GM12878 (cell line): ENCODE measurements at regions not wholly inside any gene's neighbourhood (a gene's known extent, or its start where the extent isn't known, plus 50 kb on each side); places are given as distances from the start of the nearest gene placed in this dataset.

ENCODE experiments used
- ATAC-seq: fragments of 200-7000 bp; cut with Tn5 transposase; 3 replicates; pipeline ENCODE4 v1.9.1; 2020; ENCODE audit warnings: mild to moderate bottlenecking, moderate library complexity
- BruUV-seq: library from RNA; stranded (reverse); fragments of 400-500 nt; replicated peaks from 2 replicates; lab custom pipeline; 2021; lab: Mats Ljungman, UMichigan
- CTCF ChIA-PET: fragments of 300-600 bp; sonication (Branson Sonifier 250); formaldehyde crosslinking; extraction: SDS; loops from one replicate; lab custom pipeline; 2021; ENCODE audit warnings: inconsistent platforms; lab: Yijun Ruan, JAX
- POLR2A ChIA-PET: fragments of 350-600 bp; formaldehyde crosslinking; extraction: SDS; loops from one replicate; lab custom pipeline; 2021; ENCODE audit warnings: inconsistent platforms; lab: Charles Lee
- RAD21 ChIA-PET: fragments of 300-600 bp; sonication (Branson Sonifier 250); formaldehyde crosslinking; loops from one replicate; lab custom pipeline; 2023; ENCODE audit warnings: antibody characterized with exemption; ENCODE audit not compliant: unreplicated experiment; lab: Charles Lee
- SMC1A ChIA-PET: fragments of 300-600 bp; sonication (Branson Sonifier 250); formaldehyde crosslinking; loops from one replicate; lab custom pipeline; 2023; ENCODE audit not compliant: unreplicated experiment, uncharacterized antibody; lab: Charles Lee
- DNase-seq: peaks from one replicate; pipeline ENCODE4 v3.0.0-alpha.2; 2011; ENCODE audit warnings: low read depth, low spot score
- FAIRE-seq: peaks from 3 replicates; lab custom pipeline; 2011; peaks lifted over from hg19 to GRCh38; lab: Jason Lieb, UNC
- H2AFZ ChIP-seq: 2 replicates; pipeline ENCODE4 v1.6.0; 2011; ENCODE audit warnings: low read depth, low read length, control low read depth; ENCODE audit not compliant: control insufficient read depth
- H3K27ac ChIP-seq: 2 replicates; pipeline ENCODE4 v1.5.1; 2011; ENCODE audit warnings: control low read depth; ENCODE audit not compliant: control insufficient read depth, insufficient read depth
- H3K27me3 ChIP-seq, 2 experiments: replicated peaks in 1 of 2; 2 replicates each; pipeline versions ENCODE4 v1.6.0 to v1.6.1; 2011; ENCODE audit warnings: low read length in 1 of 2; ENCODE audit not compliant: control insufficient read depth in 2 of 2, insufficient read depth in 2 of 2
- H3K36me3 ChIP-seq, 2 experiments: 2 replicates each; pipeline ENCODE4 v1.5.1; 2011; ENCODE audit warnings: low read length in 1 of 2; ENCODE audit not compliant: control insufficient read depth in 2 of 2, insufficient read depth in 2 of 2
- H3K4me1 ChIP-seq: 2 replicates; pipeline ENCODE4 v1.6.1; 2011; ENCODE audit warnings: mild to moderate bottlenecking, low read length, moderate library complexity, mixed read lengths; ENCODE audit not compliant: control insufficient read depth, insufficient read depth
- H3K4me2 ChIP-seq: 2 replicates; pipeline ENCODE4 v1.6.0; 2011; ENCODE audit warnings: control low read depth; ENCODE audit not compliant: control insufficient read depth, insufficient read depth
- H3K4me3 ChIP-seq: fragments of 200-600 bp; sonication (generic); 2 replicates; pipeline ENCODE4 v1.5.1; 2016
- H3K79me2 ChIP-seq: 2 replicates; pipeline ENCODE4 v1.6.0; 2011; ENCODE audit warnings: low read length; ENCODE audit not compliant: control insufficient read depth, insufficient read depth
- H3K9ac ChIP-seq: 2 replicates; pipeline ENCODE4 v1.8.0; 2011; ENCODE audit warnings: low read length, control low read depth, mixed read lengths; ENCODE audit not compliant: control insufficient read depth, insufficient read depth
- H3K9me3 ChIP-seq: replicated peaks from 3 replicates; pipeline ENCODE4 v1.5.1; 2011; ENCODE audit warnings: mild to moderate bottlenecking, low read length; ENCODE audit not compliant: control insufficient read depth, insufficient read depth
- H4K20me1 ChIP-seq: 2 replicates; pipeline ENCODE4 v1.6.0; 2011; ENCODE audit not compliant: control insufficient read depth, insufficient read depth
- ASH2L ChIP-seq: fragments of 300-600, 200-600 bp; sonication (generic); IDR thresholded peaks from 2 replicates; pipeline ENCODE4 v1.6.1; 2017; ENCODE audit warnings: low read depth, mild to moderate bottlenecking, borderline replicate concordance
- CBX5 ChIP-seq: sonication (generic); IDR thresholded peaks from 2 replicates; pipeline ENCODE4 v1.6.1; 2016; ENCODE audit warnings: low read depth, moderate library complexity, mild to moderate bottlenecking, inconsistent platforms
- CHD1 ChIP-seq: IDR thresholded peaks from 2 replicates; pipeline ENCODE4 v1.6.1; 2012; ENCODE audit warnings: low read depth, low read length, improper control_type of control experiment
- EGR1 ChIP-seq, 2 experiments: IDR thresholded peaks; 1 replicate in 1 of 2; 2 replicates in 1 of 2; pipeline ENCODE4 v1.6.1; 2011 to 2012; ENCODE audit warnings: low read depth in 2 of 2, low read length in 2 of 2, borderline replicate concordance in 1 of 2, mild to moderate bottlenecking in 1 of 2, moderate library complexity in 1 of 2
- NFYA ChIP-seq: IDR thresholded peaks from 2 replicates; pipeline ENCODE4 v1.6.1; 2011; ENCODE audit warnings: low read depth, mild to moderate bottlenecking, low read length, improper control_type of control experiment, borderline replicate concordance
- RAD21 ChIP-seq: IDR thresholded peaks from 2 replicates; pipeline ENCODE4 v1.6.1; 2011; ENCODE audit warnings: mild to moderate bottlenecking, low read depth, low read length, moderate library complexity; ENCODE audit not compliant: insufficient read depth
- RELA ChIP-seq: fragments of 450-650 bp; IDR thresholded peaks from 2 replicates; pipeline ENCODE4 v1.8.0; 2014; ENCODE audit warnings: borderline replicate concordance; ENCODE audit not compliant: partially characterized antibody
- RFX5 ChIP-seq: IDR thresholded peaks from 2 replicates; pipeline ENCODE4 v1.6.1; 2011; ENCODE audit warnings: low read depth, low read length, improper control_type of control experiment
- SMAD5 ChIP-seq: IDR thresholded peaks from 2 replicates; pipeline ENCODE4 v1.6.1; 2016; ENCODE audit warnings: antibody characterized with exemption, low read depth
- ZNF217 ChIP-seq: fragments of 450-650 bp; IDR thresholded peaks from 2 replicates; pipeline ENCODE4 v1.6.1; 2017; ENCODE audit warnings: antibody characterized with exemption, mild to moderate bottlenecking
- ZNF622 ChIP-seq: fragments of 450-650 bp; IDR thresholded peaks from 2 replicates; pipeline ENCODE4 v1.6.1; 2017; ENCODE audit warnings: mild to moderate bottlenecking, inconsistent platforms
- WGBS: methylation state at CpG from one replicate; pipeline ENCODE4 v1.1.6; 2016; ENCODE audit warnings: low lambda C conversion rate; ENCODE audit not compliant: insufficient replicate concordance, insufficient coverage; ENCODE audit errors: missing lambda C conversion rate; 5-methylcytosine and 5-hydroxymethylcytosine counted together
- in situ Hi-C: fragments of 300-500 bp; cut with MboI; formaldehyde crosslinking; loops from 9 replicates; pipeline ENCODE4 v1.14.3; 2018; ENCODE audit warnings: mixed read lengths
- intact Hi-C: fragments of 100-400 bp; cut with micrococcal nuclease; formaldehyde crosslinking; loops from one replicate; pipeline ENCODE4 v1.14.2; 2022; ENCODE audit not compliant: unreplicated experiment
- TF ChIP-seq, protein P1 (sequence below): fragments of 450-650 bp; IDR thresholded peaks from 2 replicates; pipeline ENCODE4 v1.6.1; 2016; ENCODE audit warnings: mild to moderate bottlenecking
- TF ChIP-seq, protein P2 (sequence below): fragments of 450-650 bp; formaldehyde crosslinking; IDR thresholded peaks from 2 replicates; pipeline ENCODE4 v1.4.0; 2020; ENCODE audit warnings: mild to moderate bottlenecking, moderate library complexity
- TF ChIP-seq, protein P3 (sequence below): fragments of 450-650 bp; IDR thresholded peaks from 2 replicates; pipeline ENCODE4 v1.6.1; 2018; ENCODE audit warnings: borderline replicate concordance, mild to moderate bottlenecking; ENCODE audit not compliant: partially characterized antibody
- TF ChIP-seq, protein P4 (sequence below): fragments of 450-650 bp; IDR thresholded peaks from 2 replicates; pipeline ENCODE4 v1.6.1; 2017; ENCODE audit warnings: mild to moderate bottlenecking, low read depth, inconsistent platforms; ENCODE audit not compliant: poor library complexity, severe bottlenecking

DNA sequence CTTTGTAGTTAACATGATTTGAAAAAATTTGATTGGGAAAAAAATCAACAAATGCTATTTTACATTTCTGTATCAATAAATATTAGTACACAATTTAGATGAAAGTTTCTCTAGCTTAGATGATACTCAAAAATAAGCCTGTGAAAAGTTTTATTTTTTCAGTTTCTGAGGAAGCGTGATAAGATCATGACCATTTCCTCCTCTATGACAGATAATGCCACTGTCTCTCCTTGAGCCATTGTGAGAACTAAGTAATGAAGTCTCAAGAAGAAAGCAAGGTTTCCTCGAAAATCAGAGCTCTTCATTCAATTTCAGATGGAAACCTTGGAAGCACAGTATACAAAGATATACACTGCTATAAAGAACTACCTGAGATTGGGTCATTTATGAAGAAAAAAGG lies 395.0 kb downstream of the HDGFL1 start:
- H3K27ac ChIP-seq, result no peak overlapping the region
- SMC1A ChIA-PET, result interaction anchor here (1.2 to 5.1 kb wide), 2 partner anchors 9 kb away, joined by 4 to 32 read pairs; no protein-coding TSS in a partner anchor
- H3K9ac ChIP-seq, result no peak overlapping the region
- POLR2A ChIA-PET, result no interaction called here
- no peaks in the 10 kb centered on the region for H3K27me3 ChIP-seq
- in situ Hi-C loops, result no loop called here
- intact Hi-C loops, result no loop called here
- no peaks in the 10 kb centered on the region for H3K79me2 ChIP-seq
- ATAC-seq (no peak), DNase-seq (no peak), FAIRE-seq (no peak)
- H3K4me2 ChIP-seq, result no peak overlapping the region
- no peak overlapping the region for H3K4me3 ChIP-seq
- 17% methylated on average over 2 of the region's 2 CpGs for WGBS
- no peak overlapping the region for H2AFZ ChIP-seq
- H3K4me1 ChIP-seq, result no peaks in the 10 kb centered on the region
- H3K36me3 ChIP-seq, result no peaks in the 10 kb centered on the region
- RAD21 ChIA-PET, result interaction anchor here (0.5 kb wide), 1 partner anchor 56 kb away, joined by 3 read pairs; no protein-coding TSS in a partner anchor
- CTCF ChIA-PET, result interaction anchor here (1.3 kb wide), 1 partner anchor 10 kb away, joined by 5 read pairs; no protein-coding TSS in a partner anchor
- no peaks in the 10 kb centered on the region; the same call in 2 of the 3 replicates for H3K9me3 ChIP-seq
- no TSS peak for BruUV-seq
- no peaks in the 10 kb centered on the region for H4K20me1 ChIP-seq
- TF ChIP-seq, protein P1, sequence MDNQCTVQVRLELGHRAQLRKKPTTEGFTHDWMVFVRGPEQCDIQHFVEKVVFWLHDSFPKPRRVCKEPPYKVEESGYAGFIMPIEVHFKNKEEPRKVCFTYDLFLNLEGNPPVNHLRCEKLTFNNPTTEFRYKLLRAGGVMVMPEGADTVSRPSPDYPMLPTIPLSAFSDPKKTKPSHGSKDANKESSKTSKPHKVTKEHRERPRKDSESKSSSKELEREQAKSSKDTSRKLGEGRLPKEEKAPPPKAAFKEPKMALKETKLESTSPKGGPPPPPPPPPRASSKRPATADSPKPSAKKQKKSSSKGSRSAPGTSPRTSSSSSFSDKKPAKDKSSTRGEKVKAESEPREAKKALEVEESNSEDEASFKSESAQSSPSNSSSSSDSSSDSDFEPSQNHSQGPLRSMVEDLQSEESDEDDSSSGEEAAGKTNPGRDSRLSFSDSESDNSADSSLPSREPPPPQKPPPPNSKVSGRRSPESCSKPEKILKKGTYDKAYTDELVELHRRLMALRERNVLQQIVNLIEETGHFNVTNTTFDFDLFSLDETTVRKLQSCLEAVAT, result no peak
- TF ChIP-seq, protein P2, sequence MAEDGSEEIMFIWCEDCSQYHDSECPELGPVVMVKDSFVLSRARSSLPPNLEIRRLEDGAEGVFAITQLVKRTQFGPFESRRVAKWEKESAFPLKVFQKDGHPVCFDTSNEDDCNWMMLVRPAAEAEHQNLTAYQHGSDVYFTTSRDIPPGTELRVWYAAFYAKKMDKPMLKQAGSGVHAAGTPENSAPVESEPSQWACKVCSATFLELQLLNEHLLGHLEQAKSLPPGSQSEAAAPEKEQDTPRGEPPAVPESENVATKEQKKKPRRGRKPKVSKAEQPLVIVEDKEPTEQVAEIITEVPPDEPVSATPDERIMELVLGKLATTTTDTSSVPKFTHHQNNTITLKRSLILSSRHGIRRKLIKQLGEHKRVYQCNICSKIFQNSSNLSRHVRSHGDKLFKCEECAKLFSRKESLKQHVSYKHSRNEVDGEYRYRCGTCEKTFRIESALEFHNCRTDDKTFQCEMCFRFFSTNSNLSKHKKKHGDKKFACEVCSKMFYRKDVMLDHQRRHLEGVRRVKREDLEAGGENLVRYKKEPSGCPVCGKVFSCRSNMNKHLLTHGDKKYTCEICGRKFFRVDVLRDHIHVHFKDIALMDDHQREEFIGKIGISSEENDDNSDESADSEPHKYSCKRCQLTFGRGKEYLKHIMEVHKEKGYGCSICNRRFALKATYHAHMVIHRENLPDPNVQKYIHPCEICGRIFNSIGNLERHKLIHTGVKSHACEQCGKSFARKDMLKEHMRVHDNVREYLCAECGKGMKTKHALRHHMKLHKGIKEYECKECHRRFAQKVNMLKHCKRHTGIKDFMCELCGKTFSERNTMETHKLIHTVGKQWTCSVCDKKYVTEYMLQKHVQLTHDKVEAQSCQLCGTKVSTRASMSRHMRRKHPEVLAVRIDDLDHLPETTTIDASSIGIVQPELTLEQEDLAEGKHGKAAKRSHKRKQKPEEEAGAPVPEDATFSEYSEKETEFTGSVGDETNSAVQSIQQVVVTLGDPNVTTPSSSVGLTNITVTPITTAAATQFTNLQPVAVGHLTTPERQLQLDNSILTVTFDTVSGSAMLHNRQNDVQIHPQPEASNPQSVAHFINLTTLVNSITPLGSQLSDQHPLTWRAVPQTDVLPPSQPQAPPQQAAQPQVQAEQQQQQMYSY (CRISPR knock-in tag), result no peak
- TF ChIP-seq ZNF217, result no peak
- no peak for TF ChIP-seq SMAD5
- TF ChIP-seq, protein P3, sequence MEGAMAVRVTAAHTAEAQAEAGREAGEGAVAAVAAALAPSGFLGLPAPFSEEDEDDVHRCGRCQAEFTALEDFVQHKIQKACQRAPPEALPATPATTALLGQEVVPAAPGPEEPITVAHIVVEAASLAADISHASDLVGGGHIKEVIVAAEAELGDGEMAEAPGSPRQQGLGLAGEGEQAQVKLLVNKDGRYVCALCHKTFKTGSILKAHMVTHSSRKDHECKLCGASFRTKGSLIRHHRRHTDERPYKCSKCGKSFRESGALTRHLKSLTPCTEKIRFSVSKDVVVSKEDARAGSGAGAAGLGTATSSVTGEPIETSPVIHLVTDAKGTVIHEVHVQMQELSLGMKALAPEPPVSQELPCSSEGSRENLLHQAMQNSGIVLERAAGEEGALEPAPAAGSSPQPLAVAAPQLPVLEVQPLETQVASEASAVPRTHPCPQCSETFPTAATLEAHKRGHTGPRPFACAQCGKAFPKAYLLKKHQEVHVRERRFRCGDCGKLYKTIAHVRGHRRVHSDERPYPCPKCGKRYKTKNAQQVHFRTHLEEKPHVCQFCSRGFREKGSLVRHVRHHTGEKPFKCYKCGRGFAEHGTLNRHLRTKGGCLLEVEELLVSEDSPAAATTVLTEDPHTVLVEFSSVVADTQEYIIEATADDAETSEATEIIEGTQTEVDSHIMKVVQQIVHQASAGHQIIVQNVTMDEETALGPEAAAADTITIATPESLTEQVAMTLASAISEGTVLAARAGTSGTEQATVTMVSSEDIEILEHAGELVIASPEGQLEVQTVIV, result no peak
- no peak for TF ChIP-seq EGR1 (IDR thresholded peaks at IDR 0.05; ENCODE audit: borderline replicate concordance in 1 of 2, low read depth in 2 of 2, low read length in 2 of 2)
- no peak for TF ChIP-seq RAD21
- TF ChIP-seq ASH2L, result no peak
- no peak for TF ChIP-seq CBX5
- no peak for TF ChIP-seq RFX5
- TF ChIP-seq CHD1, result no peak
- no peak for TF ChIP-seq ZNF622
- TF ChIP-seq RELA, result no peak
- TF ChIP-seq, protein P4, sequence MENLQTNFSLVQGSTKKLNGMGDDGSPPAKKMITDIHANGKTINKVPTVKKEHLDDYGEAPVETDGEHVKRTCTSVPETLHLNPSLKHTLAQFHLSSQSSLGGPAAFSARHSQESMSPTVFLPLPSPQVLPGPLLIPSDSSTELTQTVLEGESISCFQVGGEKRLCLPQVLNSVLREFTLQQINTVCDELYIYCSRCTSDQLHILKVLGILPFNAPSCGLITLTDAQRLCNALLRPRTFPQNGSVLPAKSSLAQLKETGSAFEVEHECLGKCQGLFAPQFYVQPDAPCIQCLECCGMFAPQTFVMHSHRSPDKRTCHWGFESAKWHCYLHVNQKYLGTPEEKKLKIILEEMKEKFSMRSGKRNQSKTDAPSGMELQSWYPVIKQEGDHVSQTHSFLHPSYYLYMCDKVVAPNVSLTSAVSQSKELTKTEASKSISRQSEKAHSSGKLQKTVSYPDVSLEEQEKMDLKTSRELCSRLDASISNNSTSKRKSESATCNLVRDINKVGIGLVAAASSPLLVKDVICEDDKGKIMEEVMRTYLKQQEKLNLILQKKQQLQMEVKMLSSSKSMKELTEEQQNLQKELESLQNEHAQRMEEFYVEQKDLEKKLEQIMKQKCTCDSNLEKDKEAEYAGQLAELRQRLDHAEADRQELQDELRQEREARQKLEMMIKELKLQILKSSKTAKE, result no peak
- no peak for TF ChIP-seq NFYA
